Superior temporal gyrus (tissue), 1 donor: ENCODE measurements at regions not wholly inside any gene's neighbourhood (a gene's known extent, or its start where the extent isn't known, plus 50 kb on each side); places are given as distances from the start of the nearest gene placed in this dataset.
"Not testable (repeated sequence)": the region's sequence is repeated elsewhere in the genome, so short reads cannot be mapped to it uniquely, and the experiment has no call there.

Source experiments
- DNase-seq: peaks from one replicate; pipeline ENCODE4 v3.0.0-alpha.2; 2016; ENCODE audit errors: extremely low spot score

DNA sequence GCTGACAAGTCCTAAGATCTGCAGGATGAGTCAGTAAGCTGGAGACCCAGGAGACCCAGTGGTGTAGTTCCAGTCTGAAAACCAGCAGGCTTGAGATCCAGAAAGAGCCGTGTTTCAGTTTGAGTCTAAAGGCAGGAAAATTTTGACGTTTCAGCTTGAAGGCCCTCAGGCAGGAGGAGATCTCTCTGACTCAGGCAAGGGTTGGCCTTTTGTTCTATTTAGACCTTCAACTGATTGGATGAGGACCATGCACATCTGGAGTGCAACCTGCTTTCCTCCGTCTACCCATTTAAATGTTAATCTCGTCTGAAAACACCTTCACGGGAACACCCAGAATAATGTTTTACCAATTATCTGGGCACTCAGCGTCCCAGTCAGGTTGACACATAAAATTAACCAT lies 69.5 kb downstream of the NPIPA7 start:
- DNase-seq = not testable (repeated sequence)

GRCh38 chr16:16449712-16450237 lies 70.8 kb downstream of the NPIPA7 start:
- DNase-seq = not testable (repeated sequence)

DNA sequence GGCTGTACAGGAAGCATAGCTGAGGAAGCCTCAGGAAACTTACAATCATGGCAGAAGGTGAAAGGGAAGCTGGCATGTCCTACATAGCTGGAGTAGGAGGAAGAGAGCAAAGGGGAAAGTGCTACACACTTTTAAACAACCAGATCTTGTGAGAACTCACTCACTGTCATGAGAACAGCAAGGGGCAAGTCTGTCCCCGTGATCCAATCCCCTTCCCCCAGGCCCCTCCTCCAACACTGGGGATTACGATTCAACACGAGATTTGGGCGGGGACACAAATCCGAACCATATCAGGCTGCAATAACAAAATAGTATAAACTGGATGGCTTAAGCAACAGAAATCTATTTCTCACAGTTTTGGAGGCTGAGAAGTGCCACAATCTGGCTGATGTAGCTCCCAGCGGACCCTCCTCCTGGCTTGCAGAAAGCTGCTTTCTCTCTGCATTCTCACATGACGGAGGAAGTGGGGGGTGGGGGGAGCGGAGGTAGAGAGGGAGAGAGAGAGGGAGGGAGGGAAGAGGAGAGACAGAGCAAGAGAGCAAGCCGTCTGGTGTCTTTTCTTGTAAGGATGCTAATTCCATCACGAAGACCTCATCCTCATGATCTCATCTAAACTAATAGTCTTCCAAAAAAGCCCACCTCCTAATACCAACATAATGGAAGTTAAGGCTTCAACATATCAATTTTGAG lies 72.9 kb downstream of the NPIPA7 start:
- not testable (repeated sequence) for DNase-seq

DNA sequence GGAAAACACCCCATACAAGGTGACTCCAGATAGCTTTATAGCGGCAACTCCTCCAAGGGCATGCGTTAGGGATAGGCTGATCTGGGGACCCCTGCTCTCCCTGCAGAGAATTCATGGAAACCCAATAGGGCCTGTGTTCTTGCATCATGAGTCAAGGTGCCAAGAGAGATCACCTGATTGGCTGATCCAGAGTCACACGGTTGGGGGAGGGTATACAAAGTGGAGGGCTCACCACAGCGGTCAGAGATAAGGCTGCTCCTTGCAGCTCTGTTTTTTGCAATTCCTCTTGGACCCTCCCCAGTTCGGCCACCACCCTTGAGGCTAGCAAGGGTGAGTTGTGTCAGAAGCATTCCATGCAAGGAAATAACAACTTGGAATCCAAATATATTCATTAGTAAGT lies 79.6 kb downstream of the NPIPA7 start:
- not testable (repeated sequence) for DNase-seq

- DNase-seq = not testable (repeated sequence)
Measured at GRCh38 chr16:16463792-16464191, 84.9 kb downstream of the NPIPA7 start.

- not testable (repeated sequence) for DNase-seq
Measured at GRCh38 chr16:16488919-16489318, 110.0 kb downstream of the NPIPA7 start.

- DNase-seq = not testable (repeated sequence)
Measured at GRCh38 chr16:16489466-16489865, 110.5 kb downstream of the NPIPA7 start.

DNA sequence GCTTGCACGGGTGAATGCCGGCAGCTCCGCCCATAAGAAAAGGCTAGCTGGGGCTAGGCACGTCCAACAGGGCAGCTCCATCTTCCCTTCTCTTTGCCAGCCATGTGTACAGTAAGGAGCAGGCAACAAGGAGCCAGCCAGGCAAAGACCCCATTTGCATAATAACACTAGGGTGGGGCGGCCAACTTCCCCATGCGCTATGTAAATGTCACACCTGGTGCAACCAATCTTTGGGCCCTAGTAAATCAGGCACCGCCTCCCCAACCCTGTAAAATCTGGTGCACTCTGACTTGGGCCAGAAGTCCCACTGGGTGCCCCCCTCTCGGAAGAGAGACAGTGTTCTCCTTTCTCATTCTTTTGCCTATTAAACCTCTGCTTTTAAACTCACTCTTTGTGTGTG lies 115.2 kb downstream of the NPIPA7 start:
- DNase-seq = not testable (repeated sequence)

DNA sequence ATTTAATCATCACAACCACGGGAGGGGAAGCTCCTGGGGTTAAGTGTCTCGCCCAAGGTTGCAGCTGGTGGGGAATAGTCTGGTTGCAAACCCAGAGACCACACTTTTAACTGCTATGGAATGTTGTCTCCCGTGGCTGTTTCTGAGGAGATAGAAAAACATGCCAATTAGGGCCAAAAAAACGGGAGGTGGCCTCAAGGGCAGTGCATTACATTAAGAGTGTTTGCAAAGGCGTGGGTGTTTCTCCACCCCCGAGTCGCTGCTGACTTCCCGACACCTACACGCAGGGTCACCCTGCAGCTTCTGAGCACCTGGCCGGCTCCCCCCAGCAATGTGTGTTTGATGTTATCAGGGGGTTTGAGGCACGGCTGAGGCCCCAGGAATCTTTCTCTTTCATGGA lies 116.1 kb downstream of the NPIPA7 start:
- DNase-seq = not testable (repeated sequence)

- not testable (repeated sequence) for DNase-seq
Measured at GRCh38 chr16:16499875-16500274, 120.9 kb downstream of the NPIPA7 start.

GRCh38 chr16:16507041-16507440 lies 128.1 kb downstream of the NPIPA7 start:
- DNase-seq = not testable (repeated sequence)

DNA sequence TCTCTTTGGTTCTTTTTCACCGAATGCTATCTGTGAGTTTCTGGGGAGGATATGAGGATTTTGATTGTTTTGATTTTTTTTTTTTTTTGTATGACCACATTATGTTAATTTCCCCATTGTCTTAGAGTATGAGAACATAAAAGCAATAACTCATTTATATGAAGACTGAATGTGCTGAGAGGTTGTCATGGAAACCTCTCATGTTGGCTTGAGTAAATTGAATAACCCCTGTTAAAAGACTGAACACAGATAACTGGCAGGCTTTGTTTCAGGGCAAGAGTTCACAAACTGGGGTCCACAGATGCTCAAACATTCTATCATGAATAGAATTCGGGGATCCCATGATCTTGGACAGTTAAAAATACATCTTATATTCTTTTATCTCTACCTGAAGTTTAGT lies 129.4 kb downstream of the NPIPA7 start:
- not testable (repeated sequence) for DNase-seq

- not testable (repeated sequence) for DNase-seq
Measured at GRCh38 chr16:16519395-16519794, 140.5 kb downstream of the NPIPA7 start.

GRCh38 chr16:16521239-16522002 lies 142.5 kb downstream of the NPIPA7 start:
- DNase-seq = not testable (repeated sequence)

- not testable (repeated sequence) for DNase-seq
Measured at GRCh38 chr16:16526998-16527397, 148.1 kb downstream of the NPIPA7 start.

GRCh38 chr16:16530744-16531143 lies 151.8 kb downstream of the NPIPA7 start:
- not testable (repeated sequence) for DNase-seq

- DNase-seq = not testable (repeated sequence)
Measured at GRCh38 chr16:16535565-16535964, 156.6 kb downstream of the NPIPA7 start.

DNA sequence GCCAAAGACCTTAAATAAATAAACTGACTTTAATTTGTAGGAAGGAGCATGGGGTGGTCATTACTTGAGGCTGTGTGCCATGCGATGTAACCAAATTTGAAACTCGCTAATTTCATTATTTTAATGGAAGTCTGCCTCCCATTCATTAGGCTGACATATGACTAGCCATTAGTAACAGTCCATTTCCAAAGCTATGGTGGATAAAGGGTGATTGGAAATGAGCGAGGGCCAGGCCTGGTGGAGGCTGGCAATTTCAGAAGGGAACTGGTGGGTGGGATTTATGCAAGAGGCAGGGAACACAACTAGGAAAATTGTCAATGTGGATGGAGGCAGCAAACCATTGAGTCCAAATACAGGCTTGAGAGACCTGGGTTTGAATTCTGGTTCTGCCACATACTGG lies 157.2 kb downstream of the NPIPA7 start:
- not testable (repeated sequence) for DNase-seq

- not testable (repeated sequence) for DNase-seq
Measured at GRCh38 chr16:16549710-16550109, 170.8 kb downstream of the NPIPA7 start.

DNA sequence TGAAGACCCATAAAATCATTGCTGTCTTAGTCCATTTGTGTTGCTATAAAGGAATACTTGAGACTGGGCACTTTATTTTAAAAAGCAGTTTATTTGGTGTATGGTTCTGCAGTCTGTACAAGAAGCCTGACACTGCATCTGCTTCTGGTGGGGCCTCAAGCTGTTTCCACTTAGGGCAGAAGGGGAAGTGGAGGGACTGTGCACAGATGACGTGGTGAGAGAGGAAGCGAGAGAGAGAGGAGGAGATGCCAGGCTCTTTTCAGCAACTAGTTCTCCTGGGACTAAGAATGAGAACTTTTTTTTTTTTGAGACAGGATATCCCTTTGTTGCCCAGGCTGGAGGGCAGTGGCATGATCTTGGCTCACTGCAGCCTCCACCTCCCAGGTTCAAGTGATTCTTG lies 171.9 kb downstream of the NPIPA7 start:
- DNase-seq = not testable (repeated sequence)

DNA sequence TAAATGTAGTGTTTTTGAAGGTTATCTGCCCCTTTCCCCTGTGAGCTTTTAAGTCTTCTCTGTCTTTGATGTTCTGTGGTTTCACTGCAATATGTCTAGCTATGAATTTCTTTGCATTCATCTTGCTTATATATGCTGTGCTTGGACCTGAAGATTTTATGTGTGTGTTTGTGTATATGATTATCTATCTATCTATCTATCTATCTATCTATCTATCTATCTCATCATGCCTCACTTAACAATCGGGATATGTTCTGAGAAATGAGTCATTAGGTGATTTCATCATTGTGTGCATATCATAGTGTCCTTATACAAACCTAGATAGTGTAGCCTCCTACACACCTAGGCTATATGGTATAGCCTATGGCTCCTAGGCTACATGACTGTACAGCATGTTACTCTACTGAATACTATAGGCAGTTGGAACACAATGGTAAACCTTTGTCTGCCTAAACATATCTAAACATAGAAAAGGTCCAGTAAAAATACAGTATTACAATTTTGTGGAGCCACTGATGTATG lies 173.9 kb downstream of the NPIPA7 start:
- DNase-seq = not testable (repeated sequence)

- not testable (repeated sequence) for DNase-seq
Measured at GRCh38 chr16:16559179-16559740, 180.3 kb downstream of the NPIPA7 start.
